ENCODE measurements at regions not wholly inside any gene's neighbourhood (a gene's known extent, or its start where the extent isn't known, plus 50 kb on each side); places are given as distances from the start of the nearest gene placed in this dataset.

DNA sequence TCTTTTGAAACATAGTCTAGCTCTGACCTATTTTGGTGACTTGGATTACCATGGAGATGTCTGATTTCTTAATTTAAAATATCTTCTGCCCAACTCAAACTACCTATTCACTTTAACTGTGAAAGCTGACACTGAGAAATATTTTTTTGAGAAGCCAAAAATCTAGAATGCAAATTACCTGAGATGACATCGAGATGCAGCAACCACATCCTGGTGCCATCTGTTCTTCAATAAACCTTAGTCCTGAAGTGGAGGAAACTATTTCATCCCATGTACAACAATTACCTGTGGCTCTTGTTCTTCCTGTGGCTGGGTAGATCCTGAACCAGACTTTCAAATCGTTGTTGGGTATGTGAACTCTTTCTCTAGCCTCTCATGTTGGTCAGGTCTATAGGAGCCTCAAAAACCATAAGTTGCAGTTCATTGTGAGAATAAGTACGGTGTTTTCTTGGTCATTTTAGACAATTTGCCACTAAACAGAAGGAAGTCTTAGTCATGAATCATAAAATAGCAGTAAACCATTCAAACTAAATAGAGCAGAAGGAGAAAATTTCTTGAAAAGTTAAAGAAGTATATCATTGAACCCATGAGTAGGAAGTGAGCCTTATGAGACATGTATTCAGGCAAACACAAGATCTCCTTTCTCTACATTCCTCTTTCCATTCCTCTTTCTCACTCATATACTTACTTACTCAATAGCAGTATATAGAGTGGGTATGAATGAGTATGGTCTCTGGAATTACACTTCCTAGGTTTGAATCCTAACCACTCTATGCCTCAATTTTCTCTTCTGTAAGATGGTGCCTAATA lies 176.0 kb downstream of the HMHB1 start (continued):
- TF ChIP-seq, protein P1, sequence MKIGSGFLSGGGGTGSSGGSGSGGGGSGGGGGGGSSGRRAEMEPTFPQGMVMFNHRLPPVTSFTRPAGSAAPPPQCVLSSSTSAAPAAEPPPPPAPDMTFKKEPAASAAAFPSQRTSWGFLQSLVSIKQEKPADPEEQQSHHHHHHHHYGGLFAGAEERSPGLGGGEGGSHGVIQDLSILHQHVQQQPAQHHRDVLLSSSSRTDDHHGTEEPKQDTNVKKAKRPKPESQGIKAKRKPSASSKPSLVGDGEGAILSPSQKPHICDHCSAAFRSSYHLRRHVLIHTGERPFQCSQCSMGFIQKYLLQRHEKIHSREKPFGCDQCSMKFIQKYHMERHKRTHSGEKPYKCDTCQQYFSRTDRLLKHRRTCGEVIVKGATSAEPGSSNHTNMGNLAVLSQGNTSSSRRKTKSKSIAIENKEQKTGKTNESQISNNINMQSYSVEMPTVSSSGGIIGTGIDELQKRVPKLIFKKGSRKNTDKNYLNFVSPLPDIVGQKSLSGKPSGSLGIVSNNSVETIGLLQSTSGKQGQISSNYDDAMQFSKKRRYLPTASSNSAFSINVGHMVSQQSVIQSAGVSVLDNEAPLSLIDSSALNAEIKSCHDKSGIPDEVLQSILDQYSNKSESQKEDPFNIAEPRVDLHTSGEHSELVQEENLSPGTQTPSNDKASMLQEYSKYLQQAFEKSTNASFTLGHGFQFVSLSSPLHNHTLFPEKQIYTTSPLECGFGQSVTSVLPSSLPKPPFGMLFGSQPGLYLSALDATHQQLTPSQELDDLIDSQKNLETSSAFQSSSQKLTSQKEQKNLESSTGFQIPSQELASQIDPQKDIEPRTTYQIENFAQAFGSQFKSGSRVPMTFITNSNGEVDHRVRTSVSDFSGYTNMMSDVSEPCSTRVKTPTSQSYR (CRISPR knock-in tag; IDR thresholded peaks at IDR 0.05; ENCODE audit: borderline replicate concordance) = no peak
- TF ChIP-seq ZNF670 (CRISPR knock-in tag; IDR thresholded peaks at IDR 0.05; ENCODE audit: borderline replicate concordance) = no peak

DNA sequence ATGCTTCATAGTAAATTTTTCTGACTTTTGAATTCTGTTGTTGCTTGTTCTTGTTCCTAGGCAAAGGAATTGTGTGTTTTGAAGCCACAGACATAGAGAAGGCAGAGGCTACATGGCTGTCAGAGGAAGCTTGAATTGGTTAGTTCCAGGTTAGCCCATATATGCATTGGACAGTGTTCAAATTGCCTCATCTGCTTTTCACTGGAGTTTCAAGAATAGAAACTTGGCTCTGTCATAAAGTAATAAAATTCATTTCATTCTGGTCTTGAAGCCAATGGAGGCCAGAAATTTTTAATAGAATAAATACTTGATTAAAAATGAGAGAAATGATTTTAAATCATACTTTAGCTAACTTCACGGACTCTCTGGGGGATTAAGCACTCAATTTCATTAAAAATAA lies 178.0 kb downstream of the YIPF5 start:
- in situ Hi-C loops (cut with HindIII; ENCODE audit: extremely low pct_ligation_motif_present, low pct_unique_long_range_greater_than_20kb) = no loop called here
- FAIRE-seq = no peak
- TF ChIP-seq SNAI1 (CRISPR knock-in tag; IDR thresholded peaks at IDR 0.05; ENCODE audit: borderline replicate concordance) (no peak), SIX4 (CRISPR knock-in tag; IDR thresholded peaks at IDR 0.05) (no peak), TRIM24 (CRISPR knock-in tag; IDR thresholded peaks at IDR 0.05) (no peak), MTF1 (CRISPR knock-in tag; IDR thresholded peaks at IDR 0.05) (no peak), NFRKB (IDR thresholded peaks at IDR 0.05) (no peak), ZFYVE20 (CRISPR knock-in tag; IDR thresholded peaks at IDR 0.05; ENCODE audit: borderline replicate concordance, low read depth) (no peak), ZNF292 (CRISPR knock-in tag; IDR thresholded peaks at IDR 0.05; ENCODE audit: borderline replicate concordance, low read depth) (no peak), RBM22 (optimal IDR thresholded peaks at IDR 0.05; ENCODE audit: low read length) (no peak), MAFK (conservative IDR thresholded peaks at IDR 0.05 in 1 of 2, IDR thresholded peaks at IDR 0.05 in 1 of 2; ENCODE audit: low read length in 2 of 2) (no peak), MBNL3 (CRISPR knock-in tag; conservative IDR thresholded peaks at IDR 0.05) (no peak), ZSCAN29 (CRISPR knock-in tag; conservative IDR thresholded peaks at IDR 0.05) (no peak), GZF1 (CRISPR knock-in tag; IDR thresholded peaks at IDR 0.05) (no peak)
- TF ChIP-seq, protein P2, sequence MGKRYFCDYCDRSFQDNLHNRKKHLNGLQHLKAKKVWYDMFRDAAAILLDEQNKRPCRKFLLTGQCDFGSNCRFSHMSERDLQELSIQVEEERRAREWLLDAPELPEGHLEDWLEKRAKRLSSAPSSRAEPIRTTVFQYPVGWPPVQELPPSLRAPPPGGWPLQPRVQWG (CRISPR knock-in tag; IDR thresholded peaks at IDR 0.05; ENCODE audit: borderline replicate concordance, low read depth) = no peak
- TF ChIP-seq, protein P3, sequence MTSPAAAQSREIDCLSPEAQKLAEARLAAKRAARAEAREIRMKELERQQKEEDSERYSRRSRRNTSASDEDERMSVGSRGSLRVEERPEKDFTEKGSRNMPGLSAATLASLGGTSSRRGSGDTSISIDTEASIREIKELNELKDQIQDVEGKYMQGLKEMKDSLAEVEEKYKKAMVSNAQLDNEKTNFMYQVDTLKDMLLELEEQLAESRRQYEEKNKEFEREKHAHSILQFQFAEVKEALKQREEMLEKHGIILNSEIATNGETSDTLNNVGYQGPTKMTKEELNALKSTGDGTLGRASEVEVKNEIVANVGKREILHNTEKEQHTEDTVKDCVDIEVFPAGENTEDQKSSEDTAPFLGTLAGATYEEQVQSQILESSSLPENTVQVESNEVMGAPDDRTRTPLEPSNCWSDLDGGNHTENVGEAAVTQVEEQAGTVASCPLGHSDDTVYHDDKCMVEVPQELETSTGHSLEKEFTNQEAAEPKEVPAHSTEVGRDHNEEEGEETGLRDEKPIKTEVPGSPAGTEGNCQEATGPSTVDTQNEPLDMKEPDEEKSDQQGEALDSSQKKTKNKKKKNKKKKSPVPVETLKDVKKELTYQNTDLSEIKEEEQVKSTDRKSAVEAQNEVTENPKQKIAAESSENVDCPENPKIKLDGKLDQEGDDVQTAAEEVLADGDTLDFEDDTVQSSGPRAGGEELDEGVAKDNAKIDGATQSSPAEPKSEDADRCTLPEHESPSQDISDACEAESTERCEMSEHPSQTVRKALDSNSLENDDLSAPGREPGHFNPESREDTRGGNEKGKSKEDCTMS (CRISPR knock-in tag; conservative IDR thresholded peaks at IDR 0.05) = no peak
- TF ChIP-seq, protein P4, sequence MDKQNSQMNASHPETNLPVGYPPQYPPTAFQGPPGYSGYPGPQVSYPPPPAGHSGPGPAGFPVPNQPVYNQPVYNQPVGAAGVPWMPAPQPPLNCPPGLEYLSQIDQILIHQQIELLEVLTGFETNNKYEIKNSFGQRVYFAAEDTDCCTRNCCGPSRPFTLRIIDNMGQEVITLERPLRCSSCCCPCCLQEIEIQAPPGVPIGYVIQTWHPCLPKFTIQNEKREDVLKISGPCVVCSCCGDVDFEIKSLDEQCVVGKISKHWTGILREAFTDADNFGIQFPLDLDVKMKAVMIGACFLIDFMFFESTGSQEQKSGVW (CRISPR knock-in tag; IDR thresholded peaks at IDR 0.05; ENCODE audit: borderline replicate concordance) = no peak

More for the DNA sequence above, 178.0 kb downstream of the YIPF5 start:
- ATAC-seq = no peak
- H3K9me3 ChIP-seq (ENCODE audit: low read length) = no peaks in the 10 kb centered on the region
- H3K4me1 ChIP-seq (ENCODE audit: insufficient read depth, low read length) = no peaks in the 10 kb centered on the region
- ChIA-PET POLR2A (no interaction called here), CTCF (ENCODE audit: low intra/inter-chr PET ratio, low total read pairs) (no interaction called here)
- no peak for DNase-seq (ENCODE audit: low spot score)
- H2AFZ ChIP-seq (ENCODE audit: low read length) = no peak overlapping the region
- H3K79me2 ChIP-seq (ENCODE audit: insufficient read depth, low read length) = no peaks in the 10 kb centered on the region
- no peak overlapping the region for H3K4me3 ChIP-seq (replicated peaks in 1 of 3; ENCODE audit: insufficient read depth in 1 of 3, low read depth in 2 of 3, low read length in 3 of 3)
- H3K27me3 ChIP-seq (ENCODE audit: control insufficient read depth in 1 of 2, insufficient read depth in 2 of 2, low read length in 2 of 2) = no peaks in the 10 kb centered on the region
- no peak overlapping the region for H3K9ac ChIP-seq (ENCODE audit: insufficient read depth, low read depth, low read length)
- intact Hi-C loops (cut with micrococcal nuclease; ENCODE audit: unreplicated experiment) = no loop called here
- H3K4me2 ChIP-seq (ENCODE audit: low read depth, low read length) = no peak overlapping the region
- H3K36me3 ChIP-seq (replicated peaks in 1 of 2; ENCODE audit: control insufficient read depth in 1 of 2, insufficient read depth in 2 of 2, low read length in 2 of 2) = no peaks in the 10 kb centered on the region
- H3K27ac ChIP-seq (ENCODE audit: extremely low read length, insufficient read depth, low read length) = no peak overlapping the region
- 0% methylated on average over 1 of the region's 1 CpG for WGBS (ENCODE audit: low lambda C conversion rate)
- H4K20me1 ChIP-seq (ENCODE audit: insufficient read depth, low read length) = no peaks in the 10 kb centered on the region
- no TSS peak for BruUV-seq (replicated peaks)

Data from HepG2 (cell line).